Midbrain (tissue), 1 donor: ENCODE measurements at regions not wholly inside any gene's neighbourhood (a gene's known extent, or its start where the extent isn't known, plus 50 kb on each side); places are given as distances from the start of the nearest gene placed in this dataset.
"Not testable (repeated sequence)": the region's sequence is repeated elsewhere in the genome, so short reads cannot be mapped to it uniquely, and the experiment has no call there.

Experiments used
- DNase-seq: peaks from one replicate; lab custom pipeline; 2025; lab: John Stamatoyannopoulos, UW

- no peak for DNase-seq
Measured at GRCh38 chr12:68505970-68506369, 104.7 kb upstream of the RAP1B start.

- DNase-seq = no peak
Measured at GRCh38 chr12:68506619-68507018, 104.1 kb upstream of the RAP1B start.

GRCh38 chr12:68507657-68508056 lies 103.0 kb upstream of the RAP1B start:
- no peak for DNase-seq

GRCh38 chr12:68508576-68508975 lies 102.1 kb upstream of the RAP1B start:
- no peak for DNase-seq

- no peak for DNase-seq
Measured at GRCh38 chr12:68509242-68509641, 101.5 kb upstream of the RAP1B start.

GRCh38 chr12:68510397-68510796 lies 100.3 kb upstream of the RAP1B start:
- DNase-seq = no peak

- no peak for DNase-seq
Measured at GRCh38 chr12:68514807-68515411, 95.8 kb upstream of the RAP1B start.

GRCh38 chr12:68515793-68516192 lies 94.9 kb upstream of the RAP1B start:
- no peak for DNase-seq

- DNase-seq = no peak
Measured at GRCh38 chr12:68521321-68521839, 89.3 kb upstream of the RAP1B start.

- no peak for DNase-seq
Measured at GRCh38 chr12:68521848-68522502, 88.7 kb upstream of the RAP1B start.

GRCh38 chr12:68529466-68529865 lies 81.2 kb upstream of the RAP1B start:
- DNase-seq = no peak

- no peak for DNase-seq
Measured at GRCh38 chr12:68529869-68530268, 80.8 kb upstream of the RAP1B start.

- no peak for DNase-seq
Measured at GRCh38 chr12:68530299-68530698, 80.4 kb upstream of the RAP1B start.

GRCh38 chr12:68530965-68531364 lies 79.7 kb upstream of the RAP1B start:
- no peak for DNase-seq

GRCh38 chr12:68532204-68532886 lies 78.4 kb upstream of the RAP1B start:
- no peak for DNase-seq

GRCh38 chr12:68532887-68533248 lies 77.8 kb upstream of the RAP1B start:
- no peak for DNase-seq

GRCh38 chr12:68534108-68534507 lies 76.6 kb upstream of the RAP1B start:
- DNase-seq = no peak

- DNase-seq = no peak
Measured at GRCh38 chr12:68536885-68537485, 73.7 kb upstream of the RAP1B start.

- no peak for DNase-seq
Measured at GRCh38 chr12:68537571-68537970, 73.1 kb upstream of the RAP1B start.

- DNase-seq = no peak
Measured at GRCh38 chr12:68538726-68539614, 71.7 kb upstream of the RAP1B start.

- DNase-seq = no peak
Measured at GRCh38 chr12:68539615-68539952, 71.1 kb upstream of the RAP1B start.

- not testable (repeated sequence) for DNase-seq
Measured at GRCh38 chr12:68540768-68541167, 69.9 kb upstream of the RAP1B start.
